Stimulated activated CD4-positive, alpha-beta T cell treated with anti-CD3 and anti-CD28 coated beads, Interleukin-1b, Interleukin-23, amount 100 ng/mL, for 24 hours (primary cell): ENCODE measurements at regions not wholly inside any gene's neighbourhood (a gene's known extent, or its start where the extent isn't known, plus 50 kb on each side); places are given as distances from the start of the nearest gene placed in this dataset.
"Not testable (repeated sequence)": the region's sequence is repeated elsewhere in the genome, so short reads cannot be mapped to it uniquely, and the experiment has no call there.

ENCODE experiments used
- DNase-seq, 4 experiments: peaks; one replicate each; pipeline ENCODE4 v3.0.0-alpha.2; 2020; ENCODE audit warnings: low read depth in 4 of 4, low spot score in 1 of 4

DNA sequence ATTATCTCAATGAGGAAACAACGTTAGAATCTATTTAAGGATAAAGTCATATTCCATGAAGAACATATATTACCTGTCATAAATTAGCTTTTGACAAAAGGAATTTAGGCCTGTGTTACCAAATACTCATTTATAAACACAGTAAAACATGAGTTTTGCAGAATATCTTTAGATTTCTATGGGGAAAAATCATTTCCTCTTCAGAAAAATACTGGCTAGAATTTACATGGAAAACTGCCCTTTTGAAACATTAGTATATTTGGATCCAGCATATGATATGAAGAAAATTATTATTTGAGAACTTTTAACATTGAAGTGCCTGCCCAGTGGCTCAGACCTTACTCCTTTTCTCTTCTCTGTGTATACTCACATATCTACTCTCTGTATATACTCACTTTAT, 131.4 kb upstream of the NEIL3 start:
- DNase-seq: no peak

DNA sequence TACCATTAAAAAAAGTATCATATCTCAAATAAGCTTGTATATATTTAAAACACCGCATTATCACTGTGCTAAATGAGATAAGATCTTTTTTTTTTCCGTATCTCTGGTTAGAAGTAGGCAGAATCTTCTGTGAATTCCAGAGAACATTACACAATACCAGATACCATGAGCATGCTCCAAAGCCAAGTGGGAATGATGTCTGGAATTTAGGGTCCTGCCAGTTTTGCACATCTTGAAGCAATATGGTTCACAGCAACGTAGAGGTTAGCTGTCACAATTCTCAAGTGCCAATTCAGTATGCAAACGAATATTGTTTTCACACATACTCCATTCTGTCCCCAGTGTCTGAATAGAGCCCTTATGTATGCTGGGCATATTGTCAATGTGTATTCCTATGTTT, 127.5 kb upstream of the NEIL3 start:
- no peak for DNase-seq

GRCh38 chr4:177182728-177183127, 126.9 kb upstream of the NEIL3 start:
- DNase-seq: no peak

DNA sequence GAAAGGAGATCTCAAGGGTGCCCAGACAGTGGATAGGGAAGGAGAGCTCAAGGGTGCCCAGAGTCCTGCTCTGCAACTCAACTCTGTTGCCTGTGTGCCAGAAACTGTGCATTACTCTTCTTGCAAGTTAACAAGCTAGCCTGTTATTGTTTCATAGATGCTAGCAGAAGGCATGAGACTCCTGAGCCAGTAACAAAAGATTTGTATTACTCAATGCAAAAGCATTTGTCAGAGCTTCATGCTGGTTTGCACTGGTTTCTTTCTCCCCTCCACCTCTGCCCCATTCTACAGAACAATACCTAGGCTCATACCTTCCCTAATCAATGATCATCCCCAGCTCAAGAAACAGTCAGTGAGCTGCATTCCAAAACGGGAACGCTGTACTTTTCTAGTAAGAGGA, 124.5 kb upstream of the NEIL3 start:
- DNase-seq: no peak

- no peak for DNase-seq
Measured at GRCh38 chr4:177185579-177185978, 124.1 kb upstream of the NEIL3 start.

DNA sequence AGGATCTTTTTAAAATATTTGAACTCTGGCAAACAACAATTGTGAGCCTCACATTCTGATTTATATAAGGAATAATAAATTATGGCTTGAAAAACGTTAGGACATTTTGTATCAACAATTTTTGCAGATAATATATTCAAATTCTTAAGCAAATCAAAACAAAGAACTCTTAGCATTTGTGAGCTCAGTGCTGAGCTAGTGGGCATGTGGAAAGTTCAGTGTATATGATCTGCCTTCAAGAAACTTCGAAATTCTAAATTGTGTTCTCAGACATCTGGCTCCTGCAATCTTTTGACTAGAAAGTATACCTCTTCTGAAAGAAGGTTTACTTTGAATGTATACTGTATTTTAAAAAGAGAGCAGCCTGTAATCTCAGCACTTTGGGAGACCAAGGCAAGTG, 122.3 kb upstream of the NEIL3 start:
- no peak for DNase-seq

DNA sequence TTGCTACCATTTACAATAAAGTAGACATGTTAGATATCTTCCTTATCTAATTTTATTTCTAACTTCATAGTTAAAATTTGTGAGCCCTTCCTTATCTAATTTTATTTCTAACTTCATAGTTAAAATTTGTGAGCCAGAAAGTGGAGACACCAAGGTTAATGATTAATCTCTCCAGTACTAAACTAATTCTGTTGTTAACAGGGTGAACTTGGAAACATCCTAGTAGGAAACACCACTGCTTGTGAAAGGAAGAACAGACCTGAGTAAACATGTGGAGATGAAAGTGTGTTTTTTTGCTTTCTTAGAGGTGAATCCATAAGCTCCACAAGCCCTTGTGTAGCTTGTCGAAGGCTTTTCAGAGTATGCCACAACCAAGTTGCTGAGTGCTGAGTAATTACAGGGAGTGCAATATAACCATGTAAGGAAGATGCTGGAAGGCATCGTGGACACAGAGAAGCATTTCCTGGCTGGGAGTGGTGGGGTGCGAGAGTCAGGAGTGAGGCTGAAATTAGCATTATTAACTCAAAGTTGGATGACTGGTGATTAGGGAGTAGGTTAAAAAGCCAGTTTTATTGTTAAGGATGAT, 118.6 kb upstream of the NEIL3 start:
- DNase-seq: no peak

DNA sequence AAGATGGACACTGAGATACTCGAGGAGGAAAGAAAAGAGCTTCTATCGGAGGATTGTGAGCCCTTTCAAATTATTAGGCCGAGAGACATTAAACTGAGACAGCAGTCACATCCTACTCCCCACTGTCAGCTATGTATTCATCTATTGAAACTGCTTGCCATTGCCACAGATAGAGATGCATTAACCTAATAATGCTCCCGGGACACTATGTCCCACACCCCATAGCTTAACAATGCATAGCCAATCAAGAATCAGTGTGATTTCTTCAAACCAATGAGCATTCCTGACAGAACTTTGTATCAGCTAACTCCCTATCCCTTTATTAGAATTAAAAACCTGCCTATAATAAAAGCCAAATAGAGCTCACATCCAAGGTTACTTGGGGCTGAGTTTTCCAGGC, 118.1 kb upstream of the NEIL3 start:
- DNase-seq: no peak

DNA sequence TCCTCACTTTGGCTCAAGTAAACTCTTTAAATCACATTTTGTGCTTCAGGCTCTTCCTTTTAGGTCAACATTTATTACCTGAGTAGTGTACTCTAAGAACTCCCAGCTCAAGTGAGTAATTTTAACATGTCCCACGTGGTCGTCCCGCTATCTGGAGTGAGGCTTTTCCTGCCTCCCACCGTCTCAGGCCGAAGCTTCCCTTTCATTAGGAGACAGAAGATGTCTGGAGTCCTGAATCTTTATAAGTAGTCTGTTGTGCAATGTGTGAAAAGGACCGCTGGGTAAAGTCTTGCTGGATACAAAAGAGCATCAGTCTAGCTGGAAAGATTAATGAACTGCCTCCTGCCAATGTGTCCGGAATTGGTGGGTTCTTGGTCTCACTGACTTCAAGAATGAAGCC, 117.7 kb upstream of the NEIL3 start:
- DNase-seq: no peak

DNA sequence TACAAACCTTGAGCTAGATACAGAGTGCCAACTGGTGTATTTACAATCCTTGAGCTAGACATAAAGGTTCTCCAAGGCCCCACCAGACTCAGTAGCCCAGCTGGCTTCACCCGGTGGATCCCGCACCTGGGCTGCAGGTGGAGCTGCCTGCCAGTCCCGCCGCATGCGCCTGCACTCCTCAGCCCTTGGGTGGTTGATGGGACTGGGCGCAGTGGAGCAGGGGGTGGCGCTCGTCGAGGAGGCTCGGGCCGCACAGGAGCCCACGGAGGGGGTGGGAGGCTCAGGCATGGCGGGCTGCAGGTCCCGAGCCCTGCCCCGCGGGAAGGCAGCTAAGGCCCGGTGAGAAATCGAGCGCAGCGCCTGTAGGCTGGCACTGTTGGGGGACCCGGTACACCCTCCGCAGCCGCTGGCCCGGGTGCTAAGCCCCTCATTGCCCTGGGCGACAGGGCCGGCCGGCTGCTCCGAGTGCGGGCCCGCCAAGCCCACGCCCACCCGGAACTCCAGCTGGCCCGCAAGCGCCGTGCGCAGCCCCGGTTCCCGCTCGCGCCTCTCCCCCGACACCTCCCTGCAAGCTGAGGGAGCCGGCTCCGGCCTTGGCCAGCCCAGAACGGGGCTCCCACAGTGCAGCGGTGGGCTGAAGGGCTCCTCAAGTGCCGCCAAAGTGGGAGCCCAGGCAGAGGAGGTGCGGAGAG, 116.5 kb upstream of the NEIL3 start:
- not testable (repeated sequence) for DNase-seq

DNA sequence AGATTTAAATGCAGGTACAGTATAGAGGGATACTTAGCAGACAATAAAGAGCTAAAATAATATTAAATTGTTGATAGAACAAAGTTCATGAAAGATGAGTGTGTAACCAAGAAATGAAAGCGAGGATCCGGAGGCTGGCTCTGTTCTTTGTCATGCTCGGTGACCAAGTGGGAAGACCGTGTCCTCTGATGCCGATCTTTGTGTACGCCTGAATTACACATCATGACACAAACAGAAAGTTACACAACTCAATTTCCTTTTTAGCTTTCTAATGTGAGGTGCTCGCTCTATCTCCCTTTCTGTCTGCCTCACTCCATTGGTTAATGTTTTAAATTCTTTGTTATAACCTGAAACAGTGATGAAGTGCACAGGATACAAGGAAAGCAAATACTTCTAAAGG, 114.8 kb upstream of the NEIL3 start:
- DNase-seq: no peak

GRCh38 chr4:177196615-177197014, 113.1 kb upstream of the NEIL3 start:
- DNase-seq: no peak

DNA sequence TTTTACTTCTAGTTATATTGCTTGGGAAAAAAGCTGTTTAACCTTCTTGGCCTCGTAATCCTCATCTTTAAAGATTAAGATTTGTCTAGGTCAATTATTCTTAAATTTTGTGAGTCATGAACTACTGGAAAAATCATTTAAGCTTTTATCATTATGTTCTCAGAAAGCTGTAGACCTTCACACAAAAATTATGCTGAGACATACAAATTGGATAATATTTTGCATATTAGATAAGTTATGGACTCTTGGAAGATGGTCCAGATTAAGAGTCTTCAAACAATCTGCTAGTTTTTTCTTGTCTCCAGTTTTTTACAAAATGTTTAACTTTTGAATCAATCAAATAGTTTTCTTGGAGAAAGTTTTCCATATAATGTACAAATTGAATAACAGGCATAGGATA, 108.1 kb upstream of the NEIL3 start:
- DNase-seq: no peak

DNA sequence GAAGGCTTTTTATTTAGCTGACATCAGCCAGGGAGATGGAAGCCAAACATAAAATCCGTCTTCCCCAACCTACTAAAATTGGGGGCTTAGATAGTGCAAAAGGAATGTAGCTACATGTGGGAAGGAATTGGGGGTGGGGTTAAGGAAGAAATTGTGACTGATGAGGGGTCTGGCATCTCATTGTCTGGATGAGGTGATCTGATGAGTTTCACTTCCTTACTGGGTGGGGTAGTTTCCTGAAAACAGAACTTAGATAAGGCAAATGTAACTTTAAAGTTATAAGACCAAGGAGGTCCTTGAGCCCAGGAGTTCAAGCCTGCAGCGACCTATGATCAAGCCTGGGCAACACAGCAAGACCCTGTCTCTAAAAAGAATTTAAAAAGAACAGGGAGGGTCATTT, 105.5 kb upstream of the NEIL3 start:
- no peak for DNase-seq

GRCh38 chr4:177214935-177215334, 94.7 kb upstream of the NEIL3 start:
- DNase-seq: no peak

- no peak for DNase-seq
Measured at GRCh38 chr4:177220376-177220775, 89.3 kb upstream of the NEIL3 start.

DNA sequence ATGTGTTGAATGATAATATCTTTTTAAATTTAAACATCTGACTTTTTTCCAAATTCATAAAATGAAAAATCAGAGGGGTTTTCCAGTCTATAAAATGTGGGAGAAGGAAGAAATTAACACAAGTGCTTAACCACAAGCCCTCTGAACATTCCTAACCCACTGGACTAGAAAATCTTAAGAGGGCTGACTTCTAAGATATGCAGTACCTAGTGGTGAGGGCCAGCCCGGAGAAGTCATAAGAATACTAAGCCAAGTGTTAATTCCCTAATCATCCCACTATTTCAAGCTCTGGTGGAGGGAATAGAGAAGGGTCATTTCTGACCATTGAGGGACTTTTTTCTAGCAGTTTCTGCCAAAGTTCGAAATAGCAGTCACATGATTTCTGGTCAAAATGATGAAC, 86.9 kb upstream of the NEIL3 start:
- no peak for DNase-seq

GRCh38 chr4:177225605-177226004, 84.1 kb upstream of the NEIL3 start:
- DNase-seq: no peak

DNA sequence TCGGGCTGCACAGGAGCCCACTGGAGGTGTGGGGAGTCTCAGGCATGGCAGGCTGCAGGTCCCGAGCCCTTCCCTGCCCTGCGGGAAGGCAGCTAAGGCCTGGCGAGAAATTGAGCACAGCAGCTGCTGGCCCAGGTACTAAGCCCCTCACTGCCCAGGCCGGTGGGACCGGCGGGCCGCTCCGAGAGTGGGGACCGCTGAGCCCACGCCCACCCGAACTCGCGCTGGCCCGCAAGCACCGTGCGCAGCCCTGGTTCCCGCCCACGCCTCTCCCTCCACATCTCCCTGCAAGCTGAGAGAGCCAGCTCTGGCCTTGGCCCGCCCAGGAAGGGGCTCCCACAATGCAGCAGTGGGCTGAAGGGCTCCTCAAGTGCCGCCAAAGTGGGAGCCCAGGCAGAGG, 82.0 kb upstream of the NEIL3 start:
- DNase-seq: no peak

GRCh38 chr4:177228599-177228998, 81.1 kb upstream of the NEIL3 start:
- DNase-seq: no peak

DNA sequence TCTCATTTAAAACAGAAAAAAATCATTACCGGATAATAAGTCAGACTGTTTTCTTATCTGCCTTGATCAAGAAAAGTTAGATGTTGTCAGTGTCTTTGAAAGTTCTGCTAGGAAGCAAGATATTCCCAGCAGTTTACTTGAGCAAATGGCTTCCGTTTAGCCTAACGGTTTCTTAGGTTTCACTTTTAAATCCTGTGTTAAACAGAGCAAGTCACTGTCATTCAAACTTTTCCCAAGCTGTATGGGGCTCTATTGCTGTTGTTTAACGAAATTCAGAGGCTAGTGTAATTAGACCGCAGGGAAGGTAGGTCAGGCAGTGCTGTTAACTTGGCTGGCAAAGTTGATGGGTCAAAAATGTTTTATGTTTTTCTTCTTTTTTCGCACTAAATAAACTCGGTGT, 80.3 kb upstream of the NEIL3 start:
- no peak for DNase-seq

DNA sequence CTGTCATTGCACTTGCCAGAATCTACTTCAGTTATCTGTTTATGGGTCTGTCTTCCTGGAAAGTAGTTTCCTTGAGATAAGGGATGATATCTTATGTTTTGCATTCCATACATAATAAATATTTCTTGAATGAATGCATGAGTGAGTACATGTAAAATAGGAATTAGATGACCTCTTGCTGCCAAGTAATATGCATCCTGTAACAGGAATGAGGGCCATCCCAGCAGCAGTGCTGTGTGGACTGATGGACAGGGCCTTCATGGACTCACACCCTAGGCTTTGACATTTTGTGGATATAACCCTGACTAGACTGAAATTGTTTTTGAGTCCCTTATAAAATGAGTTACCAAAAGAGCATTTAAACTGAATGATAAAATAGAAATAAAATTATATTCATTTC, 77.2 kb upstream of the NEIL3 start:
- no peak for DNase-seq

DNA sequence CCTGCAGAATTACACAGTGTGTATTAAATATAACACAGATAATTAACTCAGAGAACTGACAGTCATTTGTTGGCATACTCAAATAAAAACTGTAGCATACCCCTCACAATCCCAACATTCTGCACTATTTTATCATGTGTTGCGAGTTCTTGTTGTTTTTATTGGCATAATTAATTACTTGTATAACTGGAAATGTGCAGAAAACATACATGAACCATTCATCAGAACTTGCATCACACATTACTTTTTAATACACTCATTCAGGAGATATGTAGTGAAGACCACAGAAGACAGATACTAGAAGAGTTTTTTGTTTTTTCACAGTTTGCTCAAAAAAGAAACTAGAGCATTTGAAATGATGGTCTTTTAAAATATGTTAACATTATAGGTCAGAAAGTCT, 74.6 kb upstream of the NEIL3 start:
- DNase-seq: no peak
